ENCODE measurements at regions not wholly inside any gene's neighbourhood (a gene's known extent, or its start where the extent isn't known, plus 50 kb on each side); places are given as distances from the start of the nearest gene placed in this dataset.

DNA sequence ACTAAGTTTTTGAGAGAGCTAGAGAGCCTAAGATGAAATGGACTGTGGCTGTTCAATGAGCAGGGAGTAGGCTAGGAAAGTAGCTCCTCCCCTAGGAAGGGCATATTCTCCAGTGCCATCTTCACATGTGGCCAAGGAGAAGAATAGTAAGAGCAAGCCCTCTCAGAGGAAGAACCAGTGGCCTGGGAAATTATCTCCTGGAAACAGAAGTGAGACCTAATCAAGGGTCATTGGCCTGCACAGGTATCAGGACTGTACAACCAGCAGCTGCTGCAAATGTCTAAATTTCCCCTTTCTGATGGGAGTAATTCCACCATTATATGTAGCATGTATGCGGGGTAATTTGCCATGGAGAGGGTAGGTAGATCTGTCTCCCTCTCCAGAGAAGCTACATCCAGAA lies 334.8 kb upstream of the RASGEF1B start:
- TF ChIP-seq EZH2phosphoT487 (IDR thresholded peaks at IDR 0.05; ENCODE audit: borderline replicate concordance, low read length): no peak
- TF ChIP-seq, protein P1, sequence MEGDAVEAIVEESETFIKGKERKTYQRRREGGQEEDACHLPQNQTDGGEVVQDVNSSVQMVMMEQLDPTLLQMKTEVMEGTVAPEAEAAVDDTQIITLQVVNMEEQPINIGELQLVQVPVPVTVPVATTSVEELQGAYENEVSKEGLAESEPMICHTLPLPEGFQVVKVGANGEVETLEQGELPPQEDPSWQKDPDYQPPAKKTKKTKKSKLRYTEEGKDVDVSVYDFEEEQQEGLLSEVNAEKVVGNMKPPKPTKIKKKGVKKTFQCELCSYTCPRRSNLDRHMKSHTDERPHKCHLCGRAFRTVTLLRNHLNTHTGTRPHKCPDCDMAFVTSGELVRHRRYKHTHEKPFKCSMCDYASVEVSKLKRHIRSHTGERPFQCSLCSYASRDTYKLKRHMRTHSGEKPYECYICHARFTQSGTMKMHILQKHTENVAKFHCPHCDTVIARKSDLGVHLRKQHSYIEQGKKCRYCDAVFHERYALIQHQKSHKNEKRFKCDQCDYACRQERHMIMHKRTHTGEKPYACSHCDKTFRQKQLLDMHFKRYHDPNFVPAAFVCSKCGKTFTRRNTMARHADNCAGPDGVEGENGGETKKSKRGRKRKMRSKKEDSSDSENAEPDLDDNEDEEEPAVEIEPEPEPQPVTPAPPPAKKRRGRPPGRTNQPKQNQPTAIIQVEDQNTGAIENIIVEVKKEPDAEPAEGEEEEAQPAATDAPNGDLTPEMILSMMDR (IDR thresholded peaks at IDR 0.05; ENCODE audit: low read depth, low read length, poor library complexity, severe bottlenecking): no peak

Measured in DOHH2 (cell line).